ENCODE measurements at regions not wholly inside any gene's neighbourhood (a gene's known extent, or its start where the extent isn't known, plus 50 kb on each side); places are given as distances from the start of the nearest gene placed in this dataset.
"Not testable (repeated sequence)": the region's sequence is repeated elsewhere in the genome, so short reads cannot be mapped to it uniquely, and the experiment has no call there.

- not testable (repeated sequence) for FAIRE-seq; DNase-seq (ENCODE audit: low spot score in 2 of 2)
Measured at GRCh38 chr1:148324465-148324864, 158.6 kb downstream of the PPIAL4G start.

- DNase-seq (ENCODE audit: low spot score in 2 of 2); FAIRE-seq: not testable (repeated sequence)
Measured at GRCh38 chr1:148320079-148320478, 163.0 kb downstream of the PPIAL4G start.

GRCh38 chr1:148318904-148319242 lies 164.2 kb downstream of the PPIAL4G start:
- FAIRE-seq (no peak), DNase-seq (ENCODE audit: low spot score in 2 of 2) (no peak)

GRCh38 chr1:148318123-148318903 lies 164.8 kb downstream of the PPIAL4G start:
- no peak for DNase-seq (ENCODE audit: low spot score in 2 of 2)
- no peak for FAIRE-seq

DNA sequence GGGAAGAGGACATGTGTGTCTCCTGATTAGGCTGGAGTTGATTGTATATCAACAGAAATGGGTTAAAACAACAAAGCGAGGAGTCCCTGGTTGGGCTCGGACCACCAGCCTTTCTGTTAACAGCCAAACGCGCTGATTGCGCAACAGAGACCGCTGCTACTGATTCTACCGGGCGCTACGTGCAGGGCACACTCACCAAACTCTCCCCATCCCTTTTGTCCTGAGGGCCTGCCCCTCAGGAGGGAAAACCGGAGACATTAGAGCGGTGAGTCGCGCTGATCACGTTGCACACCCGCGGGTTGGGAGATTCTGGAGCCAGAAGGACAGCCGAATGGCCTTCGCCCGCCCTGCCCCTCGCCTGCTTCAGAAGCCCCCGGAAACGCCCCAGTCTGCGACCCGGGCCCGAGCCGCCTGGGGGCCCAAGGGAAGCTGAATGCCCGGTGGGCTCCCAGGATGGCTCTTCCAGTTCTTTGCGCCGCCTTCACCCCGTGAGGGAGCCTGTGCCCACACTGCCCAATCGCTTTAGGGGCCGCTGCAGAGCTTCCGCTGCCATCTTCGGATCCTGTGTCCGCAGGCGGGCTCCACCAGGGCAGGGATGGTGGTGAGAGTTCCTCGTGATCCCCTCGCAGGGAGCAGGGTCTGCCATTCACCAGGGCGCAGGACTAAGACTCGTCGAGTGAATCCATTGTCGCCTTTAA lies 165.4 kb upstream of the NBPF11 start:
- no peak for DNase-seq (ENCODE audit: low spot score in 2 of 2)
- no peak for FAIRE-seq

DNA sequence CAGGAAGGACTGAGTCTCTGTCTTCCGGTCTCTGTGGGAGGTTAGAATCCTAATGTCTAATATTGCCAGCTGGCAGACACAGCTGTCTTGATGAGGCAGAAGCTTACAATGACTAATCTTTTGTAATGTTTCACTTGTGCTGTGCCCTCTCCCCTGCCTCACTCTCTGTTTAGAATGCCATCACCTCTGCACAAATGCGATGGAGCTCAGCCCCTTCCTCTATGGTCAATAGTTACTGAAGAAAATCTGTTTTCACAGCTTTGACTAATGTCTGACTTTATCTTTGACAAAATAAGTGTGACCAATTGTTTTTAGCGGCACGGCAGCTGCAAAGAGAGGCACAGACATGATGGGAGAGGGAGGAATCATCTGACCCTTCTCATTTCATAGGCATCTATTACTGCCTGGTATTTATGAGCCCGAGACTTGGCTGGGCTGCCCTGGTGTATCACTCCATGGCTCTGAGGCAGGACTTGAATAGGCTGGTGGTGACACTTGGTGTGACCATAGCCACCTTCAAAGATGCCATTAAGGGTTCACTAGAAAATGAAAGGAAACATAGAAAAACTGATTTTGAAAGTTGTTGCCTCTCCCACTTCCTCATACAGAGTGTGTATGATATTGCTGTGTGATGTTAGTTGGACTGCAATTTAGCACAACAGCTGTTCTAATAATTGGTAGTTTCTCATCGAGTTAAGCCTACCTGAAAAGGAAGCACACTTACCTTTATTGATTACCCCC lies 163.2 kb upstream of the NBPF11 start:
- FAIRE-seq: no peak

DNA sequence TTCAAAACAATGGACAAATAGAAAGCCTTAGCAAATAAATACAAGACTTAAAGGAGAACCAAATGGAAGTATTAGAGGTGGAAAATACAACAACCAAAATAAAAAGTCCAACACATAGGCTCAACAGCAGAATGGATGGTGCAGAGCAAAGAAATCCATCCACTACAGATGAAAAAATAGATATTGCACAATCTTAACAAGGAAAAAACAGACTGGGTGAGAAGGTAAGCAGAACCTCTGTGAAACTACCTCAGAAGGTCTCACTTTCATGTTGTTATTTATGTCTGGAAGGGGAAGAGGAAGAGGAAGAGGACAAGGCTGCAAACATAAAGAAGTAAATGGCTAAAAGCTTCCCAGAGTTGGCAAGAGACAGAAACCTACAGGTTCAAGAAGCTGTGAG lies 158.7 kb upstream of the NBPF11 start:
- no peak for DNase-seq (ENCODE audit: low spot score in 2 of 2)
- FAIRE-seq: no peak

More for the DNA sequence above, 163.2 kb upstream of the NBPF11 start:
- DNase-seq (ENCODE audit: low spot score in 2 of 2): no peak

- FAIRE-seq: no peak
- DNase-seq (ENCODE audit: low spot score in 2 of 2): no peak
Measured at GRCh38 chr1:148309940-148310500, 157.9 kb upstream of the NBPF11 start.

DNA sequence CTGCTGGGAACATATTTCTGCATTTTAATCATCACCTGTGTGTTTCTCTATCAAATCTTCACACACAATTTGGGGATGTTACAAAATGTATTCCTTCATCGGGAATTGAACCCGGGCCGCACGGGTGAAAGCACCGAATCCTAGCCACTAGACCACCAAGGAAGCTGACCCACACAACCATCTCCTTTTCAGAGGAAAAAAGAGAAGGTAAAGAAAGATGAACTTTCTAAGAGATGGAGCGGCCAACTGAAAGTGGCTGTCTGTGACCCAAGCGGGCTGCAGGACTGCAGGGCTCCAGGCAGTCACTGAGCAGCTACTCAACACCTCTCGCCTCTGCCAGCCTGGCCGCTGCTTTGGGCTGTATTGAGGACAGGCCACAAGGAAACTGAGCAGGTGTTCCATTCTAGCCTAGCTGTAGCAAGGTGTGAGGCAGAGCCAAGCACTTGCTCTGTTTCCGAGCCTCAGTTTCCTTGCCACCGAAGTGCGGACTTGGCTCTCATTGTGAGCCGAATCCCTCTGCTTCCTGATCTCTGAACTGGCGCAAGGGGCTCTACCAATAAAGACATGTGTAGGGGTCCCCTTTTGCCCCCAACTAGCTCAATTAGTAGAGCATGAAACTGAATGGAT lies 156.9 kb upstream of the NBPF11 start:
- FAIRE-seq: no peak
- DNase-seq (ENCODE audit: low spot score in 2 of 2): no peak

DNA sequence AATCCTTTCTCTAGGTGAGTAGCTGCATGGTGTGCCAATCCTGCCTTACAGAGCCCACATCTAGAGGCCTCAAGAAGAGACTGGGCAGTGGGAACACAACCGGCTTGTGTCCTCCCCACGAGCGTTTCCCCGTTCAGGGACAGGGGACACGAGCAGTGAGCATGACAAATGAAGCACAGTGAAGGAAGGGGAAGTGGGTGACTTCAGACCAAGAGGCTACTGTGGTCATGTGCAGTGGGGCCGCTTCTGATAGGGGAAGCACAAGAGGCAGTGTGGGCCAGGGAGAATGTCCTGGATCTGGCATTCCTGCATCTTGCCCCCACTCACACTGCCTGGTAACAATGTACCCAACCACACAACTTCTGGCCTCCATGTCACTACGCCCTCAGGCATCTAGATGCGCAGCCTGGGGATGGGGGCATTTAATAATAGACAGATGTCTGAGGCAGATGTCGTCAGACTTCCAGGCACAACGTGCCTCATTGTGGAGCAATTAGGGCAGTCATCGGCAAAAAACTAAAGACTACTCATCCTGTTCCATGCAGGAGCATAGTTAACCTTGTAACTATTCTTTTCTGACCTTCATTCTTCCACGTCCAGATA lies 155.6 kb upstream of the NBPF11 start:
- FAIRE-seq: no peak
- DNase-seq (ENCODE audit: low spot score in 2 of 2): no peak

DNA sequence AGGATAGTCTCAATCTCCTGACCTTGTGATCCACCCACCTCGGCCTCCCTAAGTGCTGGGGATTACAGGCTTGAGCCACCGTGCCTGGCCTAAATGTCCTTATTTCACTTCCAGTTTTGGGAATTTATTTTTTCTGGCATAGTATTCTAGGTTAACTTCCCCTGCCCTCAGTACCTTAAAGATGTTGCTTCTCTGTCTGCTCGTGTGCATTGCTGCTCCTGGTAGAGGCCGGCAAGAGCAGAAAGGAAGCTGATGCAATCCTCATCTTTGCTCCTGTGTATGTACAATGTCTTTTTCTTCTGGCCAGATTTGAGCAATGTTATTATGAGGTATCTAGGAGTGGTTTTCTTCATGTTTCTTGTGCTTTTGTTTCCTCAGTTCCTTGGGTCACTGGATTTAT lies 152.9 kb upstream of the NBPF11 start:
- DNase-seq (ENCODE audit: low spot score in 2 of 2); FAIRE-seq: not testable (repeated sequence)

DNA sequence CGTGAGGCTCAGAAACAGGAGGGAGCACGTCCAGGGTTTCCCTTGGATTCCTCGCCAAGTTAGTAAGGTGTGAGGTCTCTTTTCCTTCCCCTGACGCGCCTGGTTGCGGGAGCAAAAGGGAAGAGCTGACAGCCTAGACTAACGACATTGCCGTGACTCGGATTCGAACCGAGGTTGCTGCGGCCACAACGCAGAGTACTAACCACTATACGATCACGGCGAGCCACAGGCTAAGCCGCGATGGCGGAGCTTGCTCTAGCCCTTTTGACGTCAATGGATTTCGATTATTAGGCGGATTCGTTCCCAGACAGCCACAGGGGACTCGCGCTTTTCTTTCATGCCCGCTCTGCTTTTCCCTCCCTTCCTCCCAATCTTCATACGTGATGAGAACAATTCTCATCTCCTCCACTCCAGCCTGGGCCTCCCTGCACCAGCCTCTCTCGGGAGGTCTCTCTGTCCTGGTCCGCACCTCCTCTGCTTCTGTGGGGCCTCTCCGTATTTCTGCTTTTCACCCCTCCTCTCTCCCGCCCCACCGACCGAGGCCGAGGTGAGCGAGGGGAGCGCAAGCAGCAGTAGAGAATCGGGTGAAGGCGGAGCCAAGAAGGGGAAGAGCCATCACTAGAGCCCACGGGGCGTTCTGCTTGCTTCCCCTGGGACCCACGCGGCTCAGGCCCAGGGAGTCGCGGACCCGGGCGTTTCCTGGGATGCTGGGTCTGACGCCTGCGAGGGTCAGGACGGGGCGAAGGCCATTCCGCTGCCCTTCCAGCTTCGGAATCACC lies 150.7 kb upstream of the NBPF11 start:
- DNase-seq (ENCODE audit: low spot score in 2 of 2); FAIRE-seq: not testable (repeated sequence)

DNA sequence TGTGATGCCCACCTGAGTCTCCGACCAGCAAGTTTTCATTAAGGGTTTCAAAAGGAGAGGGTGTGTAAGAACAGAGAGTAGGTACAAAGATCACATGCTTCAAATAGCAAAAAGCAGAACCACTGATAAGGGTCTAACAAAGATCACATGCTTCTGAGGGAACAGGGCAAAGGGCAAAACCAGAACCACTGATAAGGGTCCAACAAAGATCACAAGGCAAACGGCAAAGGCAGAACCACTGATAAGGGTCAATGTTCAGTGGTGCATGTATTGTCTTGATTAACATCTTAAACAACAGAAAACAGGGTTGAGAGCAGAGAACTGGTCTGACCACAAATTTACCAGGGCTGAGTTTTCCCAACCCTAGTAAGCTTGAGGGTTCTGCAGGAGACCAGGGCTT lies 145.8 kb upstream of the NBPF11 start:
- not testable (repeated sequence) for DNase-seq (ENCODE audit: low spot score in 2 of 2); FAIRE-seq

GRCh38 chr1:148296511-148296910 lies 144.4 kb upstream of the NBPF11 start:
- FAIRE-seq: no peak
- DNase-seq (ENCODE audit: low spot score in 2 of 2): no peak

DNA sequence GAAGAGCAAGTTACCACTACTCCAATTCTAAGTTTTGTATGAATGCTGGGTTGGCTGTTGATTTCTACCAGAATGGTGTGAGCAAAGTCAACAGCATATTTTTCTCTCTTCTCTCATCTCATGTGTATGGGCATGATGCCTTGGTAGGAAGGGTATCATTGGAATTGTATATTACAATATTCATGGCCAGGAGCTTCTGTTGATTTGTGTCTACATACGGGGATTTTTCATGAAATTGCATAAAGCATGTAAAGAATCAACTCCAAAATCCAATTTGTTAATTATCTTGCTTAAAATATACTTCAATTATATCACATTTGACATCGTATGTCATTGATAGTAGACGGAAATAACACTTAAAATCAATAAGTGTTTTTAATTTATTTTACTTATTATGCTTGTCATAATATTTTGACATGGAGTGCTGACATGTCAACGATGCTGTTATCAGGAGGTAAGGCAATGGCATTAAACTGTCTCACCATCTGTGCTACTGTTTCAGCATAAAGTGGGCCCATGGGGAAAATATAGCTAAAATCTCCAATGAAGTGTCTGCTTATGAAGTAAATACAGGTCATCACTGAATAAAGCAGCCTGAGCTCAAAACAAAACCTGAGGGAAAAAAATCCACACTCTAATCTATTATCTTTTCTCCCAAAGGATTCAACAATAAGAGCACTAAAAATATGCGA lies 142.2 kb upstream of the NBPF11 start:
- no peak for DNase-seq (ENCODE audit: low spot score in 2 of 2)

DNA sequence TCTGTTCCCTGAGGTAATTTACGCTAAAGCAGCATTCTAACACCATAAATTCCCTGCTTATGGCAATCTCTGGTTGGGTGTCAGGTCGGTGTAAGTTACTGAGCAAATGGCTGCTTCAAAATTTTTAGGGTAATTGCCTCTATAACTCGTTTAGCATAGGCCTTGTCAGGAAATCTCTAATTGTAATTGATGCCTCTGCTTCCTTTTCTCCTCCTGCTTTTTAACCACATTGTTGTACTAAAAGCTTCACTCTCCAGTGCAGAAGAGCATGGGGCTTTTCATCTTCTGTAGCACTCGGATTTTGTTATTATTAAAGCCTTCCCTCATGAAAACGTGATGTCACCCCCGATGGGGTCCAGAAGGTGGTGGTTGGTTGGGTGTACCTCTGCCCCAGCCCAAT lies 141.6 kb upstream of the NBPF11 start:
- FAIRE-seq (no peak), DNase-seq (ENCODE audit: low spot score in 2 of 2) (no peak)

More for the DNA sequence above, 142.2 kb upstream of the NBPF11 start:
- FAIRE-seq: no peak

- FAIRE-seq: no peak
Measured at GRCh38 chr1:148292915-148293314, 140.8 kb upstream of the NBPF11 start.

DNA sequence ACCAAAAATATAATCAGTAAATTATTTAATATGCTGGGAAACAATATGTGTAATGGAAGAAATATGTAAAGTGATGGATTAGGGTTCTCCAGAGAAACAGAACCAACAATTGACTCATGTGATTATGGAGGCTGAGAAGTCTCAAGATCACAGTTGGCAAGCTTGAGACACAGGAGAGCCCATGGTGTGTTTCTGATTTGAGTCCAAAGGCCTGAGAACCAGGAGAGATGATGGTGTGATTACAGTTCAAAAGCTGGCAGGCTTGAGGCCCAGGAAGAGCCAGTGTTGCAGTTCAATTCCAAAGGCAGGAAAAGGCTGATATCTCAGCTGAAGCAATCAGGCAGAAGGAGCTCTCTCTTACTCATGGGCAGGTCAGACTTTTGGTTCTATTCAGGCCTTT lies 138.8 kb upstream of the NBPF11 start:
- no peak for FAIRE-seq
- DNase-seq (ENCODE audit: low spot score in 2 of 2): no peak

More at GRCh38 chr1:148292915-148293314, 140.8 kb upstream of the NBPF11 start:
- no peak for DNase-seq (ENCODE audit: low spot score in 2 of 2)

- DNase-seq (ENCODE audit: low spot score in 2 of 2) (no peak), FAIRE-seq (no peak)
Measured at GRCh38 chr1:148289647-148290046, 137.6 kb upstream of the NBPF11 start.

Measured in frontal cortex (tissue), 3 donors.